C4-2B (cell line): ENCODE measurements at regions not wholly inside any gene's neighbourhood (a gene's known extent, or its start where the extent isn't known, plus 50 kb on each side); places are given as distances from the start of the nearest gene placed in this dataset.

Experiments used
- CTCF ChIP-seq: fragments of 450-650 bp; conservative IDR thresholded peaks from 2 replicates; pipeline ENCODE4 v1.5.1; 2017; ENCODE audit warnings: mild to moderate bottlenecking
- ZFX ChIP-seq: fragments of 450-650 bp; IDR thresholded peaks from 2 replicates; pipeline ENCODE4 v1.6.1; 2017

GRCh38 chr2:122590524-122590923, 835.1 kb downstream of the TSN start:
- no peak for TF ChIP-seq CTCF
- TF ChIP-seq ZFX = no peak
